ENCODE measurements at regions not wholly inside any gene's neighbourhood (a gene's known extent, or its start where the extent isn't known, plus 50 kb on each side); places are given as distances from the start of the nearest gene placed in this dataset.

DNA sequence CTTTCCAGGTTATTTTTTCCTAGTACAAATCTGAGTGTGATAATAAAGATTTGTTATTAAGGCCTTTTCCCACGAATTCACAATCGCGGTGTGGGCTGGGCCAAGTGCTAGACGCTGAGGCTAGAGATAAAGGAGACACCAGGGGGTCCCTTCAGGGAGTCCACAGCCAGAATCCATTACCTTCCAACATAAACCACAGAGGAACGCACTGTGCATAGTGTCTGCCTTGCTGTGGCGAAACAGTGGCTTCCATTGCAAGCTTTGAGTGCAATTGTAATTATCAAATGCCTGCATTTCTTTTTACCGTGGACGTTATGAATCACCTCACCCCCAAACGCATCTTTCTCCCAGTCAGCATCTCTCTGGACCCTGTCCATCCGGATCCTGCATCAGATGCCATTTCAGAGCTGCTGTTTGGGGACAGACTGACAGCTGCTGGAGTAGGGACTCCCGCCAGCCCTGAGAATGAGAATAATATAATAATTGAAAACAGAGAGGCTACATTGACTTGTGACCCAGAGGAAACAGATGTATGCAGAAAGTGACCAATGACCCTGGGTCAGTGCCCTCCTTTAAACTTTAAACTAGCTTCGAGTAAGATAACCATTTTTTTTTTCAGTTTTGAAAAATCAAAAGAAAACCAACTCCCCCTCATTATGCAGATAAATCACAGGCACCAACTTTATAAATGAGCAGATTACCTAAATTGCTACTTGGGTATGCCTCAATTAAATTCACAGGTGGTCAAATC lies 456.2 kb upstream of the NRP1 start:
- H3K9me3 ChIP-seq = no peaks in the 10 kb centered on the region
- TF ChIP-seq, protein P1, sequence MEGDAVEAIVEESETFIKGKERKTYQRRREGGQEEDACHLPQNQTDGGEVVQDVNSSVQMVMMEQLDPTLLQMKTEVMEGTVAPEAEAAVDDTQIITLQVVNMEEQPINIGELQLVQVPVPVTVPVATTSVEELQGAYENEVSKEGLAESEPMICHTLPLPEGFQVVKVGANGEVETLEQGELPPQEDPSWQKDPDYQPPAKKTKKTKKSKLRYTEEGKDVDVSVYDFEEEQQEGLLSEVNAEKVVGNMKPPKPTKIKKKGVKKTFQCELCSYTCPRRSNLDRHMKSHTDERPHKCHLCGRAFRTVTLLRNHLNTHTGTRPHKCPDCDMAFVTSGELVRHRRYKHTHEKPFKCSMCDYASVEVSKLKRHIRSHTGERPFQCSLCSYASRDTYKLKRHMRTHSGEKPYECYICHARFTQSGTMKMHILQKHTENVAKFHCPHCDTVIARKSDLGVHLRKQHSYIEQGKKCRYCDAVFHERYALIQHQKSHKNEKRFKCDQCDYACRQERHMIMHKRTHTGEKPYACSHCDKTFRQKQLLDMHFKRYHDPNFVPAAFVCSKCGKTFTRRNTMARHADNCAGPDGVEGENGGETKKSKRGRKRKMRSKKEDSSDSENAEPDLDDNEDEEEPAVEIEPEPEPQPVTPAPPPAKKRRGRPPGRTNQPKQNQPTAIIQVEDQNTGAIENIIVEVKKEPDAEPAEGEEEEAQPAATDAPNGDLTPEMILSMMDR (IDR thresholded peaks at IDR 0.05) = no peak
- H3K4me1 ChIP-seq = no peaks in the 10 kb centered on the region
- no peaks in the 10 kb centered on the region for H3K36me3 ChIP-seq
- no peak for DNase-seq
- intact Hi-C loops (cut with DNase I) = no loop called here
- no peak for ATAC-seq
- no peak overlapping the region for H3K4me3 ChIP-seq
- H3K27me3 ChIP-seq (ENCODE audit: low read depth) = no peaks in the 10 kb centered on the region
- no peak overlapping the region for H3K27ac ChIP-seq

DNA sequence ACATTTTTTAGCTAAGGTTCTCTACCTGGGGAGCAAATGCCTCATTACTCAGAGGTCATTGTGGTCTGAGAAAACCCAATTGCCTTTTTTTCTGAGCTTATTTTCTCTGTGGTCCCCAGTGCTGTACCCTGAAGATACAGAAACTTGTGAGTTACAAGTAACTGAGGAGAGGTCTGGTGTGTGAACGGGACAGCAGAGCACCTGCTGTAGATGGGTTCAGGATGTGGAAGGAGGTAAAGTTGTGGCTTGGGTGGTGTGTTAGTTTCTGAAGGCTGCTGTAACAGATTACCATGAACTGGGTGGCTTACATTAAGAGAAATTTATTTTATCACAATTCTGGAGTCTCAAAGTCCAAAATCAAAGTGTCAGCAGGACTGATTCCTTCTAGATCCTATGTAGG lies 449.1 kb upstream of the NRP1 start:
- H3K9me3 ChIP-seq = no peaks in the 10 kb centered on the region
- DNase-seq (no peak), ATAC-seq (no peak)
- intact Hi-C loops (cut with DNase I) = no loop called here
- H3K27ac ChIP-seq = no peak overlapping the region
- H3K27me3 ChIP-seq (ENCODE audit: low read depth) = no peaks in the 10 kb centered on the region
- H3K36me3 ChIP-seq = no peaks in the 10 kb centered on the region
- no peaks in the 10 kb centered on the region for H3K4me1 ChIP-seq
- no peak overlapping the region for H3K4me3 ChIP-seq
- TF ChIP-seq, protein P1 (IDR thresholded peaks at IDR 0.05) = no peak

DNA sequence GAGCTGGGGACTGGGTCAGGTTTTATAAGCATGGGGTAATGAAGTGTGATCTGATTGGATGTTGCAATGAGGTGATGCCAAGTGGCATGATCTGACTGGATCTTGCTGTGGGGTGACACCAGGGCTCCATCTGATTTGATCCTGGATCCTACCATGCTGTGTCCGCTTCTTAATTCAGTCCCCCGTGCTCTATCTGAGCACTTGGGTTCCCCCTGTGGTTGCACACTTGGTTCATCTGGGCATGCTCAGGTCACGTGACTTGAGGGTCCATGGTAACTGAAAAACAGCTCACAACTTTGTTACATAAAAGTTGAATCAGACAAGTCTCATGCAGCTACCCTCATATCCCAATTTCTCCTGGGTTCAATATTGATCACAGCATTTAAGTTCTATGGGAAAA lies 448.6 kb upstream of the NRP1 start:
- H3K36me3 ChIP-seq = no peaks in the 10 kb centered on the region
- H3K27me3 ChIP-seq (ENCODE audit: low read depth) = no peaks in the 10 kb centered on the region
- intact Hi-C loops (cut with DNase I) = no loop called here
- H3K27ac ChIP-seq = no peak overlapping the region
- H3K4me3 ChIP-seq = no peak overlapping the region
- no peak for DNase-seq
- TF ChIP-seq, protein P1 (IDR thresholded peaks at IDR 0.05) = no peak
- no peak for ATAC-seq
- no peaks in the 10 kb centered on the region for H3K4me1 ChIP-seq
- no peaks in the 10 kb centered on the region for H3K9me3 ChIP-seq

DNA sequence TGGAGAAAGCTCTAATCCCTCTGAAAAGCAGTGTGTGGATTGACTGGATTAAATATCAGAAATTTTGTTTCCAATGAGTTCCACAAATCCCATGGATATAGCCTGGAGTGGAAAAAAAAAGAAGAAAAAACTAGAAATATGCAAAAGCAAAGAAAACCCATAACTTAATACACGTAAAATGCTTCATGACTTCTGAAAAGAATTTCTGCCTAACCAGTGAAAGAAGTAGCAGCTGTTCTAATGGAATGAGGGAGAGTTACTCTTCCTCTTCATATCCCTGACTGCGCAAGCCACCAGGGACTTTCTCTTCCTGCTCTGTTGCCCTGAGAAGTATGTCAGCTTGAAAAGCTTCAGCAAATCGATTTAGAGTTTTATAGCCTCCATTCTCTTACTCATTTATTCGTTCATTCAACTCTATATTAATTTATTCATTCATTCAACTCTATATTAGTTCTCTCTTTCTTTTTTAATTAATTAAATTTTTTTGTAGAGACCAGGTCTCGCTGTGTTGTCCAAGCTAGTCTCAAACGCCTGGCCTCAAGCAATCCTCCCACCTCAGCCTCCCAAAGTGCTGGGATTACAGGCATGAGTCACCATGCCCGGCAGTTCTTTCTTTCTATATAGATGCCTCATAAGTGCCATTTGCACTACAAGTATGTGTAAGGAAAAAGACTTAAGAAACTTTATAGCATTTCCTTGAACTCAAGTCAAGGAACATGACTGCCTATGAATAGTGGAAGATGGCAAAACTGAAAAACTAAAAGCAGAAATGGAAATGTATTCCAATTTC lies 447.3 kb upstream of the NRP1 start:
- Histone ChIP-seq H3K4me1 (no peaks in the 10 kb centered on the region), H3K4me3 (no peak overlapping the region), H3K9me3 (no peaks in the 10 kb centered on the region), H3K27me3 (ENCODE audit: low read depth) (no peaks in the 10 kb centered on the region), H3K27ac (no peak overlapping the region), H3K36me3 (no peaks in the 10 kb centered on the region)
- TF ChIP-seq, protein P1 (IDR thresholded peaks at IDR 0.05) = no peak
- no peak for DNase-seq
- intact Hi-C loops (cut with DNase I) = no loop called here
- ATAC-seq = no peak

DNA sequence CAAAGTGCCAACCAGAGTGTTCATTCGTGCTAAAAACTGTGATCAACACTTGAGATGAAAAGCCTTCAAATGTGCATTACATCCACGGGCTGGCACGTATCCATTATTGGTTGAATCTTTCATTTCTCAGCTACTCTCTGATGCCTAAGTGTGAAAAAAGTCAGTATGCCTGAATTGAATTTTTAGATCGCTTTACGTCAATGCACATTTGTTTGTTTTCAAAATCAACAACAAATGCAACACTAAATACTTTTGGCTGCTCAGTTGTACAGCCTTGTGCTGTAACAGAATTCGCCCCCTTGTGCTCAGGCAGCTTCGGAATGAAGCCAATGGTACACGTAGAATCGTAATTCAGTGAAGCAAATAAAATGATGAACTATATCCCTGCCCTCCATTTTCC lies 446.5 kb upstream of the NRP1 start:
- TF ChIP-seq, protein P1 (IDR thresholded peaks at IDR 0.05) = no peak
- no peak overlapping the region for H3K27ac ChIP-seq
- no peak for DNase-seq
- intact Hi-C loops (cut with DNase I) = no loop called here
- no peaks in the 10 kb centered on the region for H3K9me3 ChIP-seq
- no peak overlapping the region for H3K4me3 ChIP-seq
- H3K4me1 ChIP-seq = no peaks in the 10 kb centered on the region
- no peak for ATAC-seq
- no peaks in the 10 kb centered on the region for H3K27me3 ChIP-seq (ENCODE audit: low read depth)
- H3K36me3 ChIP-seq = no peaks in the 10 kb centered on the region

Measured in lower lobe of right lung (tissue), 2 donors.